ENCODE measurements at regions not wholly inside any gene's neighbourhood (a gene's known extent, or its start where the extent isn't known, plus 50 kb on each side); places are given as distances from the start of the nearest gene placed in this dataset.
"Not testable (repeated sequence)": the region's sequence is repeated elsewhere in the genome, so short reads cannot be mapped to it uniquely, and the experiment has no call there.

GRCh38 chr5:86371061-86371460, 246.7 kb upstream of the COX7C start:
- no peak for DNase-seq

DNA sequence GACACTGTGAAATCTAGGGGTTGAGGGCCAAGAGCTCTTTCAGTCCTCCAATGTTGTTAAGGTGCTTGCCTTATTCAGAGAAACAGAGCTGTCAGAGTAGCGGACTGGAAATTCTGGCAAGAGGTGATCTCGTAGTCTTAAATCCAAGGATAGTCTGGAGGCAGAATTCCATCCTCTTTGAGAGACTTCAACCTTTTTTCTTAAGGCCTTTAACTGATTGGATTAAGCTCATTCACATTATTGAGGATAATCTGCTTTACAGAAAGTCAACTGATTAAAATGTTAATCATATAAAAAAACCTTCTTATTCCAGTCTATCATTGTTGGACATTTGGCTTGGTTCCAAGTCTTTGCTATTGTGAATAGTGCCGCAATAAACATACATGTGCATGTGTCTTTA, 243.1 kb upstream of the COX7C start:
- no peak for DNase-seq

DNA sequence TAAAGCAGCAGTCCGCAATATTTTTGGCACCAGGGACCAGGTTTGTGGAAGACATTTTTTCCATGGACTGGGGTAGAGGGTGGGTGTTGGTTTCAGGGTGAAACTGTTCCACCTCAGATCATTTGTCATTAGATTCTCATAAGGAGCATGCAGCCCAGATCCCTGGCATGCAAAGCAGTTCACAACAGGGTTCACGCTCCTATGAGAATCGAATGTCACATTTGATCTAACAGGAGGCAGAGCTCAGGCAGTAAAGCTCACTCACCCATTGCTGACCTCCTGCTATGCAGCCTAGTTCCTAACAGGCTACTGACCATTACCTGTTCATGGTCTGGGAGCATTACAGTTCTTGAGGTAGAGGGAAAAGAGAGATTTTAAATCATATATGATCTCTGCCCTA, 241.5 kb upstream of the COX7C start:
- DNase-seq = no peak

- DNase-seq = no peak
Observed at GRCh38 chr5:86403190-86403589, 214.6 kb upstream of the COX7C start.

- no peak for DNase-seq
Observed at GRCh38 chr5:86404256-86404655, 213.5 kb upstream of the COX7C start.

- DNase-seq = no peak
Observed at GRCh38 chr5:86407711-86408110, 210.0 kb upstream of the COX7C start.

DNA sequence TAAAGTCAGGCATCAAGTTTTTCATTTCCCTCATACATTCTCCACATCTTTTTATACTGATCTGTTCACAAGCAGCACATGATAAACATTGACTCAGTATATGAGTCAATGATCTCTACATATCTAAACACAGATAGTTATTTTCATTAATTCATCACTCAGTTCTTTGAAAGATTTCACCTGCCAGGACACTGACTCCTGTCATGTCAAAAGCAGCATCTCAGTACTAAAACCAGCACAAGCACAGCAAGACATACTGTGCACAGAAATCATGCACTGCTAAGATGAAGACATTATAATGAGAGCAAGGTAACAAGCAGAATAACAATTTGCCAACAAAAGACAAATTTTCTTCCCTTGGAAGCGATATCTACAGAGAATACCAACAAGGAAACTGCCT, 206.1 kb upstream of the COX7C start:
- no peak for DNase-seq

- no peak for DNase-seq
Observed at GRCh38 chr5:86427158-86427557, 190.6 kb upstream of the COX7C start.

DNA sequence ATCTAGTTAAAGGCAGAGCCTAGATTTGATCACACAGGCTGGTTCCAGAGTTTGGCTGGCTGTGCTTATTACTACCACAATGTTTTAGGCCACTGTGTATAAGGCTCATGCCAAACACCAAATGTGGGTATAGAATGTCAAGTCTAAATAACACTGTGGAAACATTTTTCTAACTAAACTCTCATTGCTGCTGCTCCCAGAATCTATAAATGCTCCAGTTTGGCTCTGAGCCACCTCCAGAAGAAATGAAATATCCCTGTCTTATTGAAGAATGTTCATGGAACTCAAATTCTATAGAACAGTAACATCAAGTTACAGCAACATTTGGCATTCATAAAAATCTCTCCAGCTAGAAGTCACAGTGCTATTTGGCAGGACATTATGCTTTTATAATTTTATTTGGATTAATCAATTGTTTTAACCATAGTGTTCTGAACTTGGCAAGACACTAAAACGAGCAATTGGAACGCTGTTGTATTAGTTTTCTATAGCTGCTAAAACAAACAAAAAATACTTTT, 178.1 kb upstream of the COX7C start:
- DNase-seq = no peak

GRCh38 chr5:86442036-86442745, 175.6 kb upstream of the COX7C start:
- DNase-seq = no peak

DNA sequence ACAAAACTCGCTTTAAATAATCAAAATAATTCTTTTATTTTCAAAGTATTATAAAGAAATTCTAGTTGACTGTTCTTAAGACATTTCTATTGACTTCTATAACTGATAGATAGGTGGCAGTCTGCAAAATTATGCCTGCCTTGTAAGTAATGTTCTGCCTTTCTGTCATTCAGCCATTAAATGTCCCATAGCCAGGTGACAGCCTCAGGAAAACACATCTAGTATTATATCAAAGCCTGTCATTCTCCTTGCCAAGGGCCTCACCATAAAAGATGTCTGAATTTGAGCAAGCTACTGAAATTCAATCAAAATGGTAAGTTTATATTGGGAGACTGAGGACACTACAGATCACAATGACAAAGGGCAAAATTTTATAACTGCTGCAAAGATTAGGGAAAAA, 170.4 kb upstream of the COX7C start:
- no peak for DNase-seq

DNA sequence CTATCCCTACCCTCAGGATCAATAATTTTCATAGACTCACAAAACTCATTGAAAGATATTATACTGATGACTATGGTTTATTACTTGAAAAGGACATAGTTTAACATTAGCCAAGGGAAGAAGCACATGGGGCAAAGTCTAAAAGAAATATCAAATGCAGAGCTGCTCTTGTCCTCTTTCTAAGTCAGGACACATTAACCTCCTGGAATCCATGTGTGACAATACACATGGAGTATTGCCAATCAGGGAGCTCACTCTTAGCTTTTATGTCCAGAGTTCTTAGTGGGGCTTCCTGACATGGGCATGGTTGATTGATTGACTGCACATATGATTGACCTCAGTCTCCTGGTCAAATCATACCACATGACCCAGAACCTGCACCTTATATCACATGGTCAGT, 165.5 kb upstream of the COX7C start:
- DNase-seq = no peak

GRCh38 chr5:86460519-86460918, 157.2 kb upstream of the COX7C start:
- DNase-seq = no peak

DNA sequence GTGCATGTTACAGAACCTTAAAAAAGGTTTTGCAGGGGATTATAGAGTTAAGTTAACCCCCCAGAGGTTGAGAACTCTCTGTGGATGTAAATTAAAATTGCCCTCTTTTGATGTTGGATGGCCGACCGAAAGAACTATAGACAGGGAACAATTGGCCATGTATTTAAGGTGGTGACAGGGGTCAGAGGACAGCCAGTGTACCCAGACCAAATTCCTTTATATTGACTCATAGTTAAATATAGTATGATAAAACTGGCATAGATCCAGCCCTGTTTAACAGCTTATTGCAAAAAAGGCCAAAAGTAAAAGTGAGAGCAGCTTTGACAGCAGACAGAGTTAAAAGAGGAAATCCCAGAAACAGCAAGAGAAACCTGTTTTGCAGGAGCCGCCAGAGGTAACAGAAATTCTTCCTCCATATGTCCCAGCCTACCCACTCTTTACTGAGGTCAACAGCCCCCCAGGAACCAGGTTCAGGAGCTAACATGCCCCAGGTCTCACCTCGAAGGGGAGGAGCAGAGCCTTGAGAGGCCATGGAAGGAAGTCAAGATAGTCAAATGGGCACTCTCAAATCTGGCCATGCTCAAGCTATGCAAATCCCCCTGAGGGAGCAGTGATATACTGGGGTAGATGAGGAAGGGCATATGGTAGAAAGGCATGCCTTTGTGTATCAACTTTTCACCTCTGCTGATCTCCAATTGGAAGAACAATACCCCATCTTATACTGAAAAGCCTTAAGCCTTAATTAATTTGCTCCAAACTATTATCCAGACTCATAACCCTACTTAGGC, 156.4 kb upstream of the COX7C start:
- no peak for DNase-seq

GRCh38 chr5:86463339-86463738, 154.4 kb upstream of the COX7C start:
- DNase-seq = no peak

GRCh38 chr5:86465052-86465838, 152.5 kb upstream of the COX7C start:
- no peak for DNase-seq

DNA sequence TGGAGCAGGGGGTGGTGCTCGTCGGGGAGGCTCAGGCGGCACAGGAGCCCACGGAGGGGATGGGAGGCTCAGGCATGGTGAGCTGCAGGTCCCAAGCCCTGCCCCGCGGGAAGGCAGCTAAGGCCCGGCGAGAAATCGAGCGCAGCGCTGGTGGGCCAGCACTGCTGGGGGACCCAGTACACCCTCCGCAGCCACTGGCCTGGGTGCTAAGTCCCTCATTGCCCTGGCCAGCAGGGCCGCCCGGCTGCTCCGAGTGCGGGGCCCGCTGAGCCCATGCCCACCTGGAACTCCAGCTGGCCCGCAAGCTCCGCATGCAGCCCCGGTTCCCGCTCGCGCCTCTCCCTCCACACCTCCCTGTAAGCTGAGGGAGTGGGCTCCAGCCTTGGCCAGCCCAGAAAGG, 151.0 kb upstream of the COX7C start:
- DNase-seq = not testable (repeated sequence)

DNA sequence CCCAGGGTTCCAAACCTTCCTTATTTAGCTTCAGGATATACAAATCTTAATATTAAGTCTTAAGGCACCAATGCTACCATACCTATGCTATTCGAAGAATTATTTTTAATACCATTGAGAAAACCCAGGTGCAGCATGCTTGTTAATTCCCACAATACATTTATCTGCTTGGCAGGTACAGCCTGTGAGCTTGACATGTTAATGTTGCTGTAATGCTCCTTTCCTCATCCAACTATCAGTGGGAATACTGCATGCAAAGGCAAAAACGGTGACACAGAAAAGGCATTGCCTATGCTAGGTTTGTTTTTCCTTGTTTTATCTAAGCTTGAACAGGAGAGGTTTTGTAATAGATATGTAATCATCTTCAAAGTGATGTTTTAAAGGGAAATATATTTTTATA, 135.7 kb upstream of the COX7C start:
- no peak for DNase-seq

GRCh38 chr5:86493777-86494176, 124.0 kb upstream of the COX7C start:
- no peak for DNase-seq

GRCh38 chr5:86500947-86501346, 116.8 kb upstream of the COX7C start:
- no peak for DNase-seq

- no peak for DNase-seq
Observed at GRCh38 chr5:86507574-86507973, 110.2 kb upstream of the COX7C start.

DNA sequence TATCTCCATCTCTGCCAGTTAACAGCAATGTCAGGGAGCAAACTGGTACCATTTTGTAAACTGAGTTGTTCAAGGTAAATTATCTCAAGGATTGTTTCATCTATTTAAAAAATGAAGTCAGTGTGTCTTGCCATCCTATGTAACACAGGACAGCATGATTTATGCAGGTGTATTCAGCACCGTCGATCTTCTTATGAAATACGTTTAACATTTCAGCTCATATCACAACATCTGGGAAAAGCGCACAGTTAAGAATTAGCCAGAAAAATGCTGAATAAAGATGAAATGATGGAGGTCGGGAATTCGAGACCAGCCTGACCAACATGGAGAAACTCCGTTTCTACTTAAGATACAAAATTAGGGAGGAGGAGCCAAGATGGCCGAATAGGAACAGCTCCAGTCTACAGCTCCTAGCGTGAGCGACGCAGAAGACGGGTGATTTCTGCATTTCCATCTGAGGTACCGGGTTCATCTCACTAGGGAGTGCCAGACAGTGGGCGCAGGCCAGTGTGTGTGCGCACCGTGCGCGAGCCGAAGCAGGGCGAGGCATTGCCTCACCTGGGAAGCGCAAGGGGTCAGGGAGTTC, 107.3 kb upstream of the COX7C start:
- not testable (repeated sequence) for DNase-seq
